Mucosa of descending colon (tissue), 3 donors: ENCODE measurements at regions not wholly inside any gene's neighbourhood (a gene's known extent, or its start where the extent isn't known, plus 50 kb on each side); places are given as distances from the start of the nearest gene placed in this dataset.

ENCODE experiments used
- ATAC-seq: fragments of 200-7000 bp; cut with Tn5 transposase; one replicate; pipeline ENCODE4 v1.9.1; 2020; ENCODE audit warnings: mild to moderate bottlenecking, moderate library complexity
- DNase-seq, 3 donors: peaks; one replicate each; pipeline ENCODE4 v3.0.0-alpha.2; 2020
- H3K36me3 ChIP-seq: fragments of 200-600 bp; one replicate; pipeline ENCODE4 v1.8.0; 2021; ENCODE audit warnings: low read depth, mild to moderate bottlenecking
- H3K4me1 ChIP-seq: fragments of 200-600 bp; one replicate; pipeline ENCODE4 v1.8.0; 2021; ENCODE audit warnings: low read depth, mild to moderate bottlenecking
- H3K4me3 ChIP-seq: fragments of 200-600 bp; one replicate; pipeline ENCODE4 v1.8.0; 2021; ENCODE audit warnings: mild to moderate bottlenecking
- H3K9me3 ChIP-seq: fragments of 200-600 bp; one replicate; pipeline ENCODE4 v1.8.0; 2021; ENCODE audit warnings: mild to moderate bottlenecking
- CTCF ChIP-seq: fragments of 200-600 bp; IDR thresholded peaks from one replicate; pipeline ENCODE4 v1.8.0; 2022; ENCODE audit warnings: antibody characterized with exemption, mild to moderate bottlenecking
- intact Hi-C, 2 donors: fragments of 100-400 bp; cut with DNase I in 1 of 2; cut with micrococcal nuclease in 1 of 2; formaldehyde crosslinking; loops; one replicate each; pipeline versions ENCODE4 v1.11.0 to v1.11.1; 2022; cut with DNase I, micrococcal nuclease
- donor health status: DM: no; HTN: no; CAD: no; lungs with moderate emphysema.
- donor health status: DM: no; HTN: no; CAD: no.
- donor health status: DM: no; HTN: yes; CAD: no.

DNA sequence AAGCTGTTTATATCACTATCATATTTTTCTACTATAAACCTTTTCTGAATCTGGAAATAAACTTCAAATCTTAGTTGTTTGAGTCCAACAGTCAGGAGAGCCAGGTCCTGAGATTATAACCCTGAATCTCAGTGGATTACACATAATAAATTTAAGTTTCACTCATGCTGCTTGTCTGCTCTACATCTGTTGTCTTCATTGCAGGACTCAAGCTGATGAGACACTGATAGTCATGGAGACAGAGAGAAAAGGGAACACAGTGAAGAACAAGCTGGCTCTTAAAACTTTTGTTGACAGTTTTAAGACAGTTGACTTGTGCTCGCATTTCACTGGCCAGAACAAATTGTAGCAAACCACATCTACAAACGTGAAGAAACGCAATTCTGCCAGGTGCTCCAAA is 327.0 kb upstream of the CTSO start:
- Histone ChIP-seq H3K4me1 (no peaks in the 10 kb centered on the region), H3K9me3 (no peaks in the 10 kb centered on the region), H3K4me3 (no peak overlapping the region), H3K36me3 (no peaks in the 10 kb centered on the region)
- no peak for TF ChIP-seq CTCF
- ATAC-seq (no peak), DNase-seq (no peak)
- intact Hi-C loops, result no loop called here

- no peak overlapping the region for H3K4me3 ChIP-seq
- no peaks in the 10 kb centered on the region for H3K36me3 ChIP-seq
- no peak for TF ChIP-seq CTCF
- DNase-seq (no peak), ATAC-seq (no peak)
- no peaks in the 10 kb centered on the region for H3K9me3 ChIP-seq
- intact Hi-C loops, result no loop called here
- no peaks in the 10 kb centered on the region for H3K4me1 ChIP-seq
Measured at GRCh38 chr4:156265407-156265806, 311.7 kb upstream of the CTSO start.

- Histone ChIP-seq H3K36me3 (no peaks in the 10 kb centered on the region), H3K4me1 (no peaks in the 10 kb centered on the region), H3K9me3 (no peaks in the 10 kb centered on the region), H3K4me3 (no peak overlapping the region)
- no peak for DNase-seq
- no peak for TF ChIP-seq CTCF
- intact Hi-C loops, result no loop called here
- no peak for ATAC-seq
Measured at GRCh38 chr4:156261230-156261629, 307.6 kb upstream of the CTSO start.

- Histone ChIP-seq H3K36me3 (no peaks in the 10 kb centered on the region), H3K4me1 (no peaks in the 10 kb centered on the region), H3K9me3 (no peaks in the 10 kb centered on the region), H3K4me3 (no peak overlapping the region)
- ATAC-seq (no peak), DNase-seq (no peak)
- no peak for TF ChIP-seq CTCF
- intact Hi-C loops, result no loop called here
Measured at GRCh38 chr4:156255230-156256007, 301.8 kb upstream of the CTSO start.

DNA sequence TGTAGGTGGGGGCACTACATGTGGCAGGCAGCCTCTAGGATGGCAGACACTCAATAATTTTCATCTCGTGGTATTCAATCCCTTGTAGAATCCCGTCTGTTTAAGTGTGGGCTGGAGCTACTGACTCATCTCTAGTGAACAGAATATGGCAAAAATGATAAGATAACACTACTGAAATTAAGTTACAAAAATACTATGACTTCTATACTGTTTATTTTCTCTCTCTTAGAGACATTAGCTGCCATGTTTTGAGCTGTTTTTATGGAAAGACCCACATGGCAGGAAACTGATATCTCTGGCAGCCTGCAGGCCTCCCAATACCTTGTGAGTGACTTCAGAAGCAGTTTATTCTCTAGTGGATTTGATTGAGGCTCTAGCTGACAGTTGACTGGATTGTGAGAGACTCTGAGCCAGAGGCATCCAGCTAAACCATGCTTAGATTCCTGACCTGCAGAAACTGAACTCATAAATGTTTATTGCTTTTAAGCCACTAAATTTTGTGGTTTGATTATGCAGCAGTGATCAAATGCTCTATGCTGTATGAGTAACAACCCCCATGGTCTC is 298.8 kb upstream of the CTSO start:
- ATAC-seq (no peak), DNase-seq (no peak)
- Histone ChIP-seq H3K9me3 (no peaks in the 10 kb centered on the region), H3K4me1 (no peaks in the 10 kb centered on the region), H3K4me3 (no peak overlapping the region), H3K36me3 (no peaks in the 10 kb centered on the region)
- intact Hi-C loops, result no loop called here
- no peak for TF ChIP-seq CTCF
